ENCODE measurements at regions not wholly inside any gene's neighbourhood (a gene's known extent, or its start where the extent isn't known, plus 50 kb on each side); places are given as distances from the start of the nearest gene placed in this dataset.
A peak's percentile ranks its signal among the peaks of the same experiment; 100 is the strongest.
"Not testable (repeated sequence)": the region's sequence is repeated elsewhere in the genome, so short reads cannot be mapped to it uniquely, and the experiment has no call there.

DNA sequence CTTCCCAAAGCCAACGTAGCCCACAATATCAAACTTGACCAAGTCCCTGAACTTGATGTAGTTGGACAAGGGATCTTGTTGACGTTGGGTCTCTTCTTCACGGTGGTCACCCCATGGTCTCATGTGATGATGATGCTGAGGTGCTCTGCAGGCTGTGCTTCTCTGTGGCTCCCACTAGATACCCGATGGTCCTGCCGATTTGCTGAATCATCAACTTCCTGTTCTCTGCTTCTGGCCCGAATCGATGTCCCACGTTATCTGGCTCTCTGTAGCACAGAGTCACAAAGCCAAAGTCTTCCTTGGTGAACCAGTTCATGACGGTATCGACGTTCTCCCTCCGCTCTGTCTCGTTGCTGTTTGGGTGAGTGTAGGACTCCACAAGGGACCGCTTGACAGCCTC, 201.0 kb downstream of the ADRA2C start:
- DNase-seq = peak; percentile 0

DNA sequence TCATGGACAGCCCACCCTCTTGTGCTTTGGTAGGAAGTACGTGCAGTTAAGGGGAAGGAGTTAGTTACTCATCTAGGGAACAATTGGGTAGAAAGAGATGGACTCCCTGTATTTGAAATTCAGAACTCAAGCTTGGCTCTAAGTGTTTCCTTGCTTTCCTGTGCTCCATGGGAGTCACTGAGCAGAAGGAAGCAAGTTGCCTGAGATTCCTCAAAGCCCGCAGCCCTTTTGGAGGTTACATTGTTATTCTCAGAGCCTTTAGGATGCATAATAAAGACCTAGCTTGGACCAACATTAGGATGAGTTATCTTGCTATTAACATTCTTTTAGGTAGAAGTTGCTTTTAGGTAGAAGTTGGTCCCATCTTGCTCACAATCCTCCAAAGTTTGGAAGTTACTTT, 206.4 kb downstream of the ADRA2C start:
- DNase-seq = not testable (repeated sequence)

DNA sequence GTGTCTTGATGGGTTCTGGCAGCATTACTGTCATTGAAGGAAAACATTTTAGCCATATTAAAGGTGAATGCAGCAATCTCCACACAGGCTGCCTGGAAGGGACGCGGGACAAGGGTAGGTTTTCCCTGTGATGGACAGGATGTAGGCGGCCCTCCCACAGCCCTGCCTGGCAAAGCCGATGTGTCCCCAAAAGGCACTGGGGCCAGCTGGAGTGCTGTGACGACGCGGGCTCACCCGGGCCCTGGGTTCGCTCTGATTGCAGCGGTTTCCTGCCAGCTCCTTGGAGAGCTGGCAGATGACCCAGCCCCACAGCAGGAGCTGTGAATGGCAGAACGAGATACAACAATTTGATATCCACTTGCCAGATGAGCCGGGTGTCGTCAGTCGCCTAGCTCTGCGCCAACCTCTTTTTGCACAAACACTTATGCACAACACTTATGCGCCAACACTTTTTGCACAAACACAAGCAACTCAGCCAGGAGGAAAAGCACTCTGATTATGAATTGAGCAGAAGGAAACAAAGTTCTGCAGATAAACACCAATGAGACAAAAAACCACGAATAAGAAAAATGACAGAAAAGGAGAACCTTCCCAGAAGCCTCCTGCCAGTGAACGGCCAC, 207.5 kb downstream of the ADRA2C start:
- not testable (repeated sequence) for DNase-seq

DNA sequence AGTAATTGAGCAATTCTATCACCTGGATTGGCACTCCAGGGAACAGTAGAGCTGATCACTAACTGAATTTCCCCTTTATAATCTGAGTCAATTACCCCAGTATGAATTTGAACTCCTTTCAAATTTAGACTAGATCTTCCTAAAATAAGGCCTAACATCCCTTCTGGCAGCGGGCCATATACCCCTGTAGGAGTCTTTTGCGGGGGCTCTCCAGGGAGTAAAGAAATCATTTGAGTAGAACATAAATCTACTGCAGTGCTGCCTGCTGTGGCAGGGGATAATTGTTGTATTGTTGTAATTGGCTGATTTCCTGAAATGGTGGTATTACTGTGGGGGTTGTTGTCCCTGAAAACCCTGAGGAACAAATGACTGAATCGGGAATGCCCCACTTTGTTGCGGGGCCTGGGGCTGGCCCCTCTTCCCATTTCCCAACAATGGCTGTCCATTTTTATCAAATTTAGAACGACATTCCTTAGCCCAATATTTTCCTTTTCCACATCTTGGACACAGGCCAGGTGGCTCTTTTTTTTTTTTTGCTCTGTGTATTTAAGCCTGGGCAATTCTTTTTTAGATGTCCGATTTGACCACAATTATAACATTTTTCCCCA, 217.4 kb downstream of the ADRA2C start:
- DNase-seq = not testable (repeated sequence)

DNA sequence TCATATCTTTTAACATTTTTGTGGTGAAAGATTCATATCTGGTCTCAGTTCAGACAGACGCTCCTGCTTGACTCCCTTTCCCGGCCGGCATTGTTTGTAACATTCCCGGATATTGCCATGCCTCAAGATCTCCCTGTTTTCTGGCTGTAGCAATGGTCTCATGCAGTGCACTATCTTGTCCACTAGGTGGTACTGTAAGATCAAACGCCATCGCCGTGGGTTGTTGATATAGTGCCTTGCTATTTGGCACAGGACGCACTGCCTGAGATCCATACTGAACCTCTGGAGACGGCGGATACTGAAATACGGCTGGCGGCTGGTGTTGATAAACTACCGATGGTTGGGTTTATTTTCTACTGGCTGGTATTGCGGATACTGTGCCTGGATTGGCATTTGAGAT, 218.6 kb downstream of the ADRA2C start:
- DNase-seq = not testable (repeated sequence)

DNA sequence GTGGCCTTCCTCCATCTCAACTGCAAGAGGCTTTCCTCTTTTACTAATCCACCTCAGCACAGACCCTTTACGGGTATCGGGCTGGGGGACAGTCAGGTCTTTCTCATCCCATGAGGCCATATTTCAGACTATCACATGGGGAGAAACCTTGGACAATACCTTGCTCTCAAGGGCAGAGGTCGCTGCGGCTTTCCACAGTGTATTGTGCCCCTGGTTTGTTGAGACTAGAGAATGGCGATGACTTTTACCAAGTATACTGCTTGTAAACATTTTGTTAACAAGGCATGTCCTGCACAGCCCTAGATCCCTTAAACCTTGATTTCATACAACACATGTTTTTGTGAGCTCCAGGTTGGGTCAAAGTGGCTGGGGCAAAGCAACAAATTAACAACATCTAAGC, 220.2 kb downstream of the ADRA2C start:
- not testable (repeated sequence) for DNase-seq

DNA sequence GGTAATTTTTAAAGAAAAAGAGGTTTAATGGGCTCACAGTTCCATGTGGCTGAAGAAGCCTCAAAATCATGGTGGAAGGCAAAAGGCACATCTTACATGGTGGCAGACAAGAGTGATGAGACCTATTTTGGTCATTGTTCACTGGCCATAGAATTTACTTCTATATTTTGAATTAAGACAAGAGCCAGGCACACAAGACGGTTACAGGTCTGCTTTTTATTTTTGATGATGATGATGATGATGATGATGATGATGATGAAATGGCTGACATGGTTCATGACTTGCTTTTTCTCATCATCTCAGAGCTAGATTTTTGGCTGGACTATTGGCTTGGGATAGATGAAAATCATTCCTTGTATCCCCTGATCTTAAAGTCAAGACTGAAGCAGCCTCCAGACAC, 229.3 kb downstream of the OTOP1 start:
- DNase-seq = not testable (repeated sequence)

DNA sequence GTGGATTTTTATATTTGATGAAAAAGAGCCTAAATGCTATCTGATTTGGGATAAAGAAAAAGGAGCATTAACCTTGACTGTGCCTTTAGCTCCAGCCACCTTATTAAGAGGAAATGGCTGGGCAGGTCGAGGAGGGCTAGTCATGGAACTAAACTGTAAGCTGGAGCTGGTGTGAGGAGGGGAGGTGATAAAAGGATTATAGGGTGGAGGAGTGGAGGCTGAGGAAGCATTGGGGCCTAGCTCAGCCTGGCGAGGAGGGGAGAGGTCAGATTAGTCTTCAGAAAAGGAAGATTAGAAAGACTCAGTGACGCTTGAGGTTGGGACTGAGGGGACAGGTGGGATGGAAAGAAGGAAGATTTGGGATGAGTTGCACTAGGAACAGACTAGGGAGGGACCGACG, 222.7 kb downstream of the OTOP1 start:
- not testable (repeated sequence) for DNase-seq

DNA sequence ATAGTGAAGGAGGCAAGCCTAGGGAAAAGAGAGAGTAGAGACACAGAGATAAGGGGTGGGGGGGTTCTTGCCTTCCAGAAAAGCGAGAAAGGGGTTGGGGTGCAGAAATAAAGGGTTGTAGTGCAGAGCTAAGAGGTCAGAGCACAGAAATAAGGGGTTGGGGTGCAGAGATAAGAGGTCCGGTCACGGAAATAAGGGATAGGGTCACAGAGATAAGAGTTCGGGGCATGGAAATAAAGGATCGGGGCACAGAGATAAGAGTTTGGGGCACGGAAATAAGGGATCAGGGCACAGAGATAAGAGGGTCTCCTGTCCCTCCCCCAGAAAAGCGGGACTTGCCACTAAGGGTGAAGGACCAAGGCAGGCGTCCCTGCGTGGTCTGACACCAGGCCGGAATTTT, 222.0 kb downstream of the OTOP1 start:
- DNase-seq = not testable (repeated sequence)

DNA sequence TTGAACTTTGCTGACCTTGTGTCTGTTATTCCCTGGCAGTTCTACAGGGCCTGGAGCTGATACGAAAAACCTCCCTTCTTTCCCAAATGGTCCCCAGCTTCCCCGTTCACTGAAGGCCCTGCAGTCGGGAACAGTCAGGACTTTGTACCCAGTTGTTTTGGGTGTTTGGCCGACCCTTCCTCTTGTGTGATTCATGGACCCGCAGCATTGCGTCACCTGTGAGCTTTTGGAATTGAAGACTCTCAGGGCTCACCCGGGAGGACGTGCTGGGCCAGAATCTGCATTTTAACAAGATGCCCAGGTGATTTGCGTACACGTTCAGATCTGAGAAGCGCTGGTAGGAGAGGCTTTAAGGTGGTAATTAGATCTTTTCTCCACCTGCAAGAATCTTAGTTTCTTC, 220.4 kb downstream of the OTOP1 start:
- not testable (repeated sequence) for DNase-seq

DNA sequence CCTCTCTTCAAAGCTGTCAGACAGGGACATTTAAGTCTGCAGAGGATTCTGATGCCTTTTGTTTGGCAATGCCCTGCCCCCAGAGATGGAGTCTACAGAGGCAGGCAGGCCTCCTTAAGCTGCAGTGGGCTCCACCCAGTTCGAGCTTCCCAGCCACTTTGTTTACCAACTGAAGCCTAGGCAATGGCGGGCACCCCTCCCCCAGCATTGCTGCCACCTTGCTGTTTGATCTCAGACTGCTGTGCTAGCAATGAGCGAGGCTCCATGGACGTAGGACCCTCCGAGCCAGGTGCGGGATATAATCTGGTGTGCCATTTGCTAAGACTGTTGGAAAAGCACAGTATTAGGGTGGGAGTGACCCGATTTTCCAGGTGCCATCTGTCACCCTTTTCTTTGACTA, 207.7 kb downstream of the OTOP1 start:
- not testable (repeated sequence) for DNase-seq

DNA sequence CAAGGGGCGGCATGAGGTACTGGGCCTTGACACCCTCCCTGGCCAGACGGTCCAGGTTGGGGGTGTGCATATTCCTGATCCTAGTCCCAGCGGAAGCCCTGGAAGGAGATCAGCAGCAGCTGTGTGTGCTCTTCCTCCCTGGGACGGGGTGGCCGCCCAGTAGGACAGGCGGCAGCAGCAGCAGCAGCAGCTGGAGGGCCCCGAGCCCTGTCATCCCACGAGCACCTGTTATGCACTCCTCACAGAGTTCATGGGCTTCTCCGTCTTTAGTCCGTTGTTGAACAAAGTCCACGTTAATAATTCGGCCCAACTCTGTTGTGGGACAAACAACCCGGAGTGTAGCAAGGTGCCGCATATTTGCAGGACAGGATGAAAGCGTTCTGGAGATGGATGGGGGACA, 205.6 kb downstream of the OTOP1 start:
- not testable (repeated sequence) for DNase-seq

DNA sequence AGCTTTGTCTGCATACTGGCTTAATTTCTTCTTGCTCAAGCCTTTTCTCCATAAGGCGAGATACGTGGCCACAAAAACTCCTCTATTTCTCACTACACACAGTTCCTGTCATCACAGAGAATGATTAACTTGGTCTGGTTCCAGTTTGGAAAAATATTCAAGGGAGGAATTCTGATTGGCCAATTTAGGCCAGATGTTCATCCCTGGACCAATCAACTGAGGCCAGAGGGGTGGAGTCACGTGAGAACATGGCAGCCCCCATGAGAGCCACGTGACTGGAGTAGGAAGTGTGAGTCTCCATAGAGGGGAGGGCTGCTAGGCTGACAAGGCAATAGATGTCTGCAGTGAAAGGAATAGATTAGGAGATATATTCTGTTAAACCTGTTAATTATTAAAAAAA, 200.0 kb downstream of the OTOP1 start:
- not testable (repeated sequence) for DNase-seq

DNA sequence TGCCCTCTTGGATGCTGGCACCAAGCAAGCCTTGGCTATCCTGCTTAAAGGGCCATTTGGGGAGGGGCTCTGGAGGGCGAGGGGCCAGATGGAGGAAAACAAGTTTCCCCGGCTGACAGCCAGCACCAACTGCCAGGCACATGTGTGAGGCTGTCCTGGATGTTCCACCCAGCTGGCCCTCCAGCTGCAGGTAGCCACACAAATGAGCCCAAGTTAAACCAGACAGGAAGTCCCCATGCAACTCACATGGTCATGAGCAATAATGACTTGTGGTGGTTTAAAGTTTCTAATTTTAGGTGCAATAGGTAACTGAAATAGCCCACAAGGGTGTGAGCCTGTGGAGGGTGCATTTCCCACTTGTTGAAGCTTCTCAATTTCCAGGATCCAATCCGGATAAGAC, 198.0 kb downstream of the OTOP1 start:
- DNase-seq = peak; percentile 1

DNA sequence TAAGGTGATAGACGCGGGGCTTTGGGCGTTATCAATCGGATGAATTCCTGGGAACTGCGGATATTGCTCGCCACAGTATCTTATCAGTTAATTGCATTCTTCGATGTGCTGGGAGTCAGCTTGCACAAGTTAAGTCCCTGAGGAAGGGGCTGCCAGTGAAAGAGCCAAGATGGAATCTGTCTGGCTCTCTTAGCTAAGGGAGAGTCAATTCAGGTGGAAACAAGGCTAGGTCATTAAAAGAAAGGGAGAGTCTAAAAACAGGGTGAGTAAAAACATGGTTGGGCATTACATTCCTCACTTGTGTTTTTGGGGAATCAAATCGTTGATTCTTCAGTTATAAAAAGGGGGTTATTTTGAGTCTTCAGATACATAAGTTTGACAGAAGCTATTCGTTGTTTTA, 196.2 kb downstream of the OTOP1 start:
- DNase-seq = not testable (repeated sequence)

DNA sequence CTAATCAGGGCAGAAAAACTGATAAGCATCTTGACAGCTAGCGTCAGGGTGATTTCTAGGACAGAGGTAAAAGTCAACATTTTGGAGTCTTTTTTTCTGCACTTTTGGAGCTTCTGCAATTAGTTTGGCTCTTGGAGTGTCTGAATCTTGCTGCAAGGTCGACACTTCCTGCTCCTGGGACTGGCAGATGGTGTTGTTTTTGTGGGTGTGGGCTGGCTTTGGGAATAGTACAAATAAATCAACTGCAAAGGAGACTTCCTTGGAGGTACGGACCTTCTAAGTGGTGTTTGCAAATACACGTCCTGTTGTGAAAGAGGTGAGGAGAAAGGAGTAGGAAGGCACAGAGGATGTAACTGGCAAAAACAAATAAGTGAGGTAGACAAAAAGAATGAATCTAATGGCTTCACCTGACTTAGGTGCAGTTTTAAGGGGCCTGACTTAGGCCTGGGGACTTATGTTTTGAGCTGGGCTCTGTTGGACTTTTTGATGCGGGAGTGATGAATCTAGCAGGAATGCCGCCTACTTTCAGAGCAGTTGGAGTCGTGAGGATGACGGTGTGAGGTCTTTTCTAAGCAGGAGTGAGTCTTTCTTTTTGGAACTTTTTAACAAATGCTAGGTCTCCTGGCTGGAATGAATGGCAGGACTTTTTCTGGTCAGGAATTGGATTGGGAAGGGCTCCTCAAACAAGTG, 195.1 kb downstream of the OTOP1 start:
- not testable (repeated sequence) for DNase-seq

DNA sequence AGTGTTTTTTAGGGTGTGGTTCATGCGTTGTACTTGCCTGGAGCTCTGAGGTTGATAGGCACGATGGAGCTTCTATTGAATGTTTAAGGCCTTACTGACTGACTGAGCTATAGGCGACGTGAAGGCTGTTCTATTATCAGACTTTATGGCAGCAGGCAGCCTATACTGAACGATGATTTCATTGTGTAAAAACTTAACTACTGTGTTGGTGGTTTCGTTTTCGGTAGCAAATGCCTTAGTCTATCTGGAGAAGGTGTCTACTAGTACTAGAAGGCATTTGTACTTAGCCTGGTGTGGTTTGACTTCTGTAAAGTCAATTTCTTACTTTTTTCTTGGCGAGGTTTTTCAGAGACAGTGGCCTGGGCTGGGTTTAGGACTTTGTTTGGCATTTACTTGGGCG, 194.4 kb downstream of the OTOP1 start:
- DNase-seq = not testable (repeated sequence)

DNA sequence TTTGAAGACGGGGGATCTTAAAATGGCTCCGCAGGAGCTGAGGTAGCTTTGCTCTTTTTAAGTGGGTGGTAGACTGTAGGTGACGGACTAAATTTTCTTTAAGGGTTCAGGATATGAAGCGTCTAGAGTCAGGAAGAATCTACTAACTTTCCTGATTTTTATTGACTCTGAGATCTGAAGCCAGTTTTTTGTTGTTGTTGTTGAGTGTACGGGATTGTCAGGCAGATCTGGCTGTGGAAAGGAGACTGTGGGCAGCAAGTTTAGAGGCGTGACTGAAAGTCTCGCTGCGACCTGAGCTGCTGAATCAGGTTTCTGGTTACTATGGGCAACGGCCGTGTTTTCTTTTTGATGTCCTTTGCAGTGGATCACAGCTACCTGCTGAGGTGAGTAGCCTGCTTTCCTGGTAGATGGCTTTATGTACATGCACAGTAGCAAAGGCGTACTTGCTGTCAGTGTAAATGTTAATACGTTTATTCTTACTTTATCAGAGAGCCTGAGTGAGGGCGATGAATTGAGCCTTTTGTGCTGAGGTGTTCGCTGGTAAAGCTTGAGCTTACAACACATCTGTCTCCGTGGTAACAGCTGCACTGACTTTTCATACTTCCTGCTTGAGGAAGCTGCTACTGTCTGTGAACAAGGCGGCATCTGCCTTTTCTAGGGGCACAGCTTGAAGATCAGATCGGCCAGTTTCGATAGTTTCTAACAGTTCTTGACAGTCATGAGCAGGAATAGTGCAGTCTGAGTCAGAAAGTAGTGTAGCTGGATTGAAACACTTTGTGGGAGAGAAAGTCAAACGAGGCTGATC, 193.7 kb downstream of the OTOP1 start:
- peak; percentile 23 for DNase-seq

DNA sequence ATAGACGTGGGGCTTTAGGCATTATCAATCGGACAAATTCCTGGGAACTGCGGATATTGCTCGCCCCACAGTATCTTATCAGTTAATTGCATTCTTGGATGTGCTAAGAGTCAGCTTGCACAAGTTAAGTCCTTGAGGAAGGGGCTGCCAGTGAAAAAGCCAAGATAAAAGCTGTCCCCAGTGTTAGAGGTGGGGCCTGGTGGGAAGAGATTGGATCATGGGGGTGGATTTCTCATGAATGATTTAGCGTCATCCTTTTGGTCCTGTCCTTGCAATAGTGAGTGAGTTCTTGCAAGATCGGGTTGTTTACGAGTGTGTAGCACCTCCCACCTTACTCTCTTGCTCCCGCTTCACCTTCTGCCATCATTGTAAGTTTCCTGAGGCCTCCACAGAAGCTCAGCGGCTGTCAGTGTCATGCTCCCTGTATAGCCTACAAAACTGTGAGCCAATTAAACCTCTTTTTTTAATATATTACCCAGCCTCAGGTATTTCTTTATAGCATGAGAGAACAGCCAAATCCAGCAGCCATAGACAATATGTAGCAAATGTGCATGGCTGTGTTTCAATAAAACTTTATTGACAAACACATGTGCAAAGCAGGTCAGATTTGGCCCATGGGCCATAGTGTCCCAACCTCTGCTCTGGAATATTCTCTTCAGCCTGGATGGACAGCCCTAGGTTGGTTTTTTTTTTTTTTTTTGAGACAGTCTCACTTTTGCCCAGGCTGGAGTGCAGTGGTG, 189.2 kb downstream of the OTOP1 start:
- not testable (repeated sequence) for DNase-seq

DNA sequence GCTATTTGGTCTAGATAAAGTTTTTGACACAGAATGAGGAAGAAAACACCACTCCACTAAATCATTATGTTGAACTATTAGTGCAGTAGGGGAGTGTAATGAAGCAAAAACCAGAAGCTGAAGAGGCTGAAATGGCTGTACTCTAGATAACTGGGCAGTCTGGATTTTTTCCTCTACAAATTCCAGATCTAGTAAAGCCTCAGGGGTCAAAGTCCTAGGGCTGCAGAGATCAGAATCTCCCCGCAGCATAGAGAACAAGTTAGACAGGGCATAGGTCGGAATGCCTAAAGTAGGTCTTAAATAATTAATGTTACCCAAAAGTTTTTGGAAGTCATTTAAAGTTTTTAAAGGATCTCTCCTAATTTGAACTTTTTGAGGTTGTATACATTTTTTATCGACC, 180.9 kb downstream of the OTOP1 start:
- DNase-seq = not testable (repeated sequence)

DNA sequence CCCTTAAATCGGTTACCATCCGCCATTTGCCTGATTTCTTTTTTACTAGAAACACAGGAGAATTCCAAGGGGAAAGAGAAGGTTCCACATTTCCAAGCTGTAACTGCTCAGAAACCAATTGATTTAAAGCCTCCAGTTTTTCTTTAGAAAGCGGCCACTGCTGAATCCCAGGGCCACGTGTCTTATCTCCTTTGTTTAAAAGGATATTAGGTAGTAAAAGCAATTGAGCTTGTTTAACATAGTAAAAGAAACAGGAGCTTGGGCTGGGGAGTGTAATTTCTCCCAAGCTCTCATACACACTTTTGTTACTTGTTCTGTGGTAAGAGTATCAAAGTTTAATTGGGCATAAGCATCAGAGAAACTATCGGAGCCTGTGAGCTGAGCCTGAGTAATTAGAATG, 180.0 kb downstream of the OTOP1 start:
- not testable (repeated sequence) for DNase-seq

DNA sequence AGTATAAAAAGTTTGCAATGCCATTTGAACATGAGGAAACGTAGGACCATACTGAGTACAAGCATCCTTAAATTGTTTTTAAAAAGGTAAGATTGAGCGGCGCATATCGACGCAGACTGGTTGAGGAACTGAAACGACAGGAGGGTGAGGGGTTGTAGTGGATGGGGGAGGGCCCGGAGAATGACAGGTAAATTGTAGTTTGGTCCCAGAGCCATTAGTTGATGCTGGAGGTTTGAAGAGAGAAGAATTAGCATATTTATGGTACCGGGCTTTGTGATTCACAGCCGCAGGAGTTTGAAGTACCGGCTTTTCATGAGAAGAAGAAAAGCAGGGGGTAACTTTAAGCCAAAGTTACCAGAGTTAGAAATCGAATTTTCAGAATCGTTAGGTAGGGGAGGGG, 179.5 kb downstream of the OTOP1 start:
- not testable (repeated sequence) for DNase-seq

DNA sequence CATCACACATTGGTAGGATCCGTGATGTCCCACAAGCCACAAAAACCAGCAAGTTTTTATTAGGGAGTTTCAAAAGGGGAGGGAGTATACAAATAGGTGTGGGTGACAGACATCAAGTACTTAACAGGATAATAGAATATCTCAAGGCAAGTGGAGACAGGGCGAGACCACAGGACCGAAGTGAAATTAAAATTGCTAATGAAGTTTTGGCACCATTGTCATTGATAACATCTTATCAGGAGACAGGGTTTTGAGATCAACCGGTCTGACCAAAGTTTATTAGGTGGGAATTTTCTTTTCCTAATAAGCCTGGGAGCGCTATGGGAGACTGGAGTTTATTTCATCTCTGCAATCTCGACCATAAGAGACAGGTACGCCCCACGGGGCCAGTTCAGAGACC, 178.5 kb downstream of the OTOP1 start:
- DNase-seq = not testable (repeated sequence)

All from MV-4-11 (cell line).